ENCODE measurements at regions not wholly inside any gene's neighbourhood (a gene's known extent, or its start where the extent isn't known, plus 50 kb on each side); places are given as distances from the start of the nearest gene placed in this dataset.

DNA sequence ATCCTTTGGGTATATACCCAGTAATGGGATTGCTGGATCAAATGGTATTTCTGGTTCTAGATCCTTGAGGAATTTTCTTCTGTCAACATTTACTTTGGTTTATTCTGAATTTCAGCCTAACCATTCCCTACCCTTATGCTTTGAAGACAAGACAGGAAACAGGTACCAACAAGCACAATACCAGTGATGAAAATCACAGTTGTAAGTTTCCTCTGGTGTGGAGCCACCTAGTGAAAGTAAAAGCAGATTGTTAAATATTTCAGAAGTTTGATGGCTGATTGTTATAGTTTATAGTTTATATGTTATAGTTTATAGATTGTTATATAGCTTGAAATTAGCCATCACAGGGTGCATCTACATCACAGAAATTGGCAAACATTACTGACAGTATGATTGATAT lies 104.5 kb upstream of the AGA start:
- Histone ChIP-seq H3K27me3 (no peaks in the 10 kb centered on the region), H3K9me3 (no peaks in the 10 kb centered on the region), H3K27ac (no peak overlapping the region), H3K4me3 (no peak overlapping the region), H3K36me3 (no peaks in the 10 kb centered on the region), H3K4me1 (no peaks in the 10 kb centered on the region)
- intact Hi-C loops (cut with DNase I) = no loop called here
- DNase-seq (no peak), ATAC-seq (no peak)
- TF ChIP-seq, protein P1, sequence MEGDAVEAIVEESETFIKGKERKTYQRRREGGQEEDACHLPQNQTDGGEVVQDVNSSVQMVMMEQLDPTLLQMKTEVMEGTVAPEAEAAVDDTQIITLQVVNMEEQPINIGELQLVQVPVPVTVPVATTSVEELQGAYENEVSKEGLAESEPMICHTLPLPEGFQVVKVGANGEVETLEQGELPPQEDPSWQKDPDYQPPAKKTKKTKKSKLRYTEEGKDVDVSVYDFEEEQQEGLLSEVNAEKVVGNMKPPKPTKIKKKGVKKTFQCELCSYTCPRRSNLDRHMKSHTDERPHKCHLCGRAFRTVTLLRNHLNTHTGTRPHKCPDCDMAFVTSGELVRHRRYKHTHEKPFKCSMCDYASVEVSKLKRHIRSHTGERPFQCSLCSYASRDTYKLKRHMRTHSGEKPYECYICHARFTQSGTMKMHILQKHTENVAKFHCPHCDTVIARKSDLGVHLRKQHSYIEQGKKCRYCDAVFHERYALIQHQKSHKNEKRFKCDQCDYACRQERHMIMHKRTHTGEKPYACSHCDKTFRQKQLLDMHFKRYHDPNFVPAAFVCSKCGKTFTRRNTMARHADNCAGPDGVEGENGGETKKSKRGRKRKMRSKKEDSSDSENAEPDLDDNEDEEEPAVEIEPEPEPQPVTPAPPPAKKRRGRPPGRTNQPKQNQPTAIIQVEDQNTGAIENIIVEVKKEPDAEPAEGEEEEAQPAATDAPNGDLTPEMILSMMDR (IDR thresholded peaks at IDR 0.05) = no peak

DNA sequence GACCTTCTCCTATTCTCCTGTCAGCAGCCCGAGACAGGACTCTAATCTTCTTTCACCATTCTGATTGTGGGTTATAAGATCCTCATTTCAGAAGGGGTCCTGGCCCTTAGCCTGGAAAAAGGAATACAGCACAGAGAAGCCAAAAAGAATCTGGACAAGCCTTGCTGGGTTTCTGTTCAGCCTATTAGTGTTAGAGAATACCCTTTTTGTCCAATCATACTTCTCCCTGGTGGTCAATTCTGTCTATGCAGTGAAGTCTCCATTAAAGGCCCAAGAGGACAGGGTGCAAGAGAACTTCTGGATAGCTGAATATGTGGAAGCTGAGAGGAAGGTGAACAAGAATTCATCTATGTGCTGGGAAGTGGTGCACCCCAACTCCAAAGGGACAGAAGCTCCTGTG lies 105.7 kb upstream of the AGA start:
- Histone ChIP-seq H3K27me3 (no peaks in the 10 kb centered on the region), H3K9me3 (no peaks in the 10 kb centered on the region), H3K4me1 (no peaks in the 10 kb centered on the region), H3K4me3 (no peak overlapping the region), H3K36me3 (no peaks in the 10 kb centered on the region), H3K27ac (no peak overlapping the region)
- TF ChIP-seq, protein P1 (IDR thresholded peaks at IDR 0.05) = no peak
- ATAC-seq (no peak), DNase-seq (no peak)
- WGBS, 2 donors = 54 to 64% methylated on average over 1 of the region's 1 CpG
- intact Hi-C loops (cut with DNase I) = no loop called here

DNA sequence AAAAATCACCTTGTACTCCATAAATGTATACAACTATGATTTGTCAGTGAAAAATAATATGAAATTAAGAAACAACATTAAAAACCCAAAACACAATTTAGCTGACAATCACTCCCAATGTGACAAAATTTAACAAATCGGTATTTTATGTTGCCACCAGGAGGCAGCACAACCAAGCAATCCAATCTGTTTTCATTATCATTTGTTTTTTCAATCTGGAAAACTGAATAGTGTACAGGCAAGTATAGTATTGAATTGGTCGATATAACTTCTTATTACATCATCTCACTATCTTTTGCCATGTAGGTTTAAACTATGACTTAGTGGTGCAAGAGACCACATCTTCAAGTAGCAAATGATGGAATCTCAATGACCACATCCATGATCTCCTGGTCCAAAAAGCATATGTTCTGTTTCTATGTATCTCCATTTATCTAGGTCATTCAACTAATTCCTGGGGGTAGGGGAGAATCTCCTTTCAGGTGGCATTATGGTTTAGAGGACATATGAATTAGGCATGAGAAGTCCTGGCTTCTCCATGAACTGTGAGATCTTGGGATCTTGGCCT lies 112.9 kb upstream of the AGA start:
- ATAC-seq = no peak
- Histone ChIP-seq H3K27me3 (no peaks in the 10 kb centered on the region), H3K36me3 (no peaks in the 10 kb centered on the region), H3K4me3 (no peak overlapping the region), H3K9me3 (no peaks in the 10 kb centered on the region), H3K4me1 (no peaks in the 10 kb centered on the region), H3K27ac (no peak overlapping the region)
- TF ChIP-seq, protein P1 (IDR thresholded peaks at IDR 0.05) = peak in 8 of 9 donors; percentile 23 to 60 (median 50)
- intact Hi-C loops (cut with DNase I) = no loop called here
- 20% methylated on average over 2 of the region's 2 CpGs for WGBS, 2 donors
- peak in 1 of 2 donors; percentile 6 for DNase-seq

DNA sequence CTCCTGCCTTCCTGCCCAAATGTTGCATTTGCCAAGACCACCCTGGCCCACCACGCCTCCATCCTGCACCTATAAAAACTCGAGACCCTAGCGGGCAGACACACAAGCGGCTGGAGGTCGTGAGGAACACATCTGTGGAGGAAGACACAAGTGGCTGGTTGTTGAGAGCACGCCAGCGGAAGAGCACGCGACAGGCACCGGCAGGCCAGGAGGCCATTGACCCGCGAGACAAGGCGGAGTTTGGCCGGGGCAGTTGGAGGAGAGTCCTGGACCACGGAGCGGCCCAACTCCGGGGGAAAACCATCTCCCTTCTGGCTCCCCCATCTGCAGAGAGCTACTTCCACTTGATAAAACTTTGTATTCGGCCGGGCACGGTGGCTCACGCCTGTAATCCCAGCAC lies 115.2 kb upstream of the AGA start:
- 97% methylated on average over 21 of the region's 21 CpGs for WGBS, 2 donors
- H3K9me3 ChIP-seq = no peaks in the 10 kb centered on the region
- intact Hi-C loops (cut with DNase I) = no loop called here
- ATAC-seq (no peak), DNase-seq (no peak)
- H3K27ac ChIP-seq = no peak overlapping the region
- no peaks in the 10 kb centered on the region for H3K36me3 ChIP-seq
- H3K4me1 ChIP-seq = no peaks in the 10 kb centered on the region
- TF ChIP-seq, protein P1 (IDR thresholded peaks at IDR 0.05) = no peak
- H3K27me3 ChIP-seq = no peaks in the 10 kb centered on the region
- H3K4me3 ChIP-seq = no peak overlapping the region
